NCI-H1417 (cell line): ENCODE measurements at regions not wholly inside any gene's neighbourhood (a gene's known extent, or its start where the extent isn't known, plus 50 kb on each side); places are given as distances from the start of the nearest gene placed in this dataset.

Experiments used
- DNase-seq, 3 experiments: peaks; one replicate each; lab custom pipeline; 2025; lab: John Stamatoyannopoulos, UW

- no peak for DNase-seq
Measured at GRCh38 chr2:150850641-150851040, 363.2 kb upstream of the RND3 start.

DNA sequence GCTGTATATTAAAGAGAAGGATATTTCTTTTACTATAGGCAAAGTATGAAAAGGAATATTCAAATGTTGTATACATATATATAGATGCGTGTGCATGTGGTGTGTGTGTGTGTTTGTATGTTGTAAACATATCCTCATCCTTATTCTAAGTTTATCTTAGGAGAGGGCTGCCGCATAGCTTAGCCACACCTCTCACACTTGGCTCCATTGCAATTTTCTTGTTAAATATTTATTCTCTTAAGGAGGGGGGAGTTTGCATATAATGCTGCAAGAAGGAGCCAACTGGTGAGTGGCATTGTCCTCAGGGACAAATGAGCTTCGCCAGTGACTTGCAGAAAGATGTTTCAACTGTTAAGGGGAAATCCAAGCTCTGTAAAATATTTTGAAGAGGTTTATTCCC is 360.1 kb upstream of the RND3 start:
- no peak for DNase-seq

DNA sequence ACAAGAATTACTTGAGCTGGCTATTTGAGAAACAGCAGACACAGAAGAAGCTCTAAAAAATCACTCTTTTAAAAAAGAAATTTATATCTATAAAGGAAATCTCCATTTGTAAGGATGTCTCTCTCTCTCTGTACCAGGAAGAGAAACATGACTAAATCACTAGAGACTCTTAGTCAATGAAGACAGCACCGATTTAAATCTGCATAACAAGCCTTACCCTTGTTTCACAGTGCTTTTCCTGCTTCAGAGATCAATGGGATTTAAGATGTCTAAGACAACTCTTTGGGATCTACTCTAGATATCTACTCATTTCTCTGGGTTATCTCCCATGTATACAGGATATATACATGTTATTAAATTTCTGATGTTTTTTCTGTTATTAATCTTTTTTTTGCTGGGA is 359.2 kb upstream of the RND3 start:
- no peak for DNase-seq

GRCh38 chr2:150832686-150833085 is 345.2 kb upstream of the RND3 start:
- DNase-seq: no peak

DNA sequence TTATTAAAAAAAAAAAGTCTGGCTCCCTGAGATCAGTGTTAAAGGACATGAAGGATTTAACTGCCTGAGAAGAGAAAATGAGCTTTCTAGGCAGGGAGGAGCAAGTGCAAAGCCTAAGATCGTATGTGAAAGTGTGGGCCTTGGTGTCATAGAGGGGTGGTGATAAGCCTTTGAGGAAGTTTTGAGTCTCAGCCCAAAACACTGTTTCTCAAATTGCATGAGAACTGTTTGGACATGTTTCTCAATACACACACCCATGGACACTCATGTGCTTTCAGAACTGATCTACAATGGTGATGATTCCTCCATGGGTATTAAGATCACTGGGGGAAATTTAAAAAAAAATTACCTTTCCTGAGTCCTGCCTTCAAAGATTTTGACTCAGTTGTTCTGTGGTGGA is 336.7 kb upstream of the RND3 start:
- no peak for DNase-seq

- DNase-seq: no peak
Measured at GRCh38 chr2:150817422-150817821, 330.0 kb upstream of the RND3 start.

GRCh38 chr2:150812664-150813367 is 325.3 kb upstream of the RND3 start:
- peak in 1 of 3 experiments; percentile 10 for DNase-seq

DNA sequence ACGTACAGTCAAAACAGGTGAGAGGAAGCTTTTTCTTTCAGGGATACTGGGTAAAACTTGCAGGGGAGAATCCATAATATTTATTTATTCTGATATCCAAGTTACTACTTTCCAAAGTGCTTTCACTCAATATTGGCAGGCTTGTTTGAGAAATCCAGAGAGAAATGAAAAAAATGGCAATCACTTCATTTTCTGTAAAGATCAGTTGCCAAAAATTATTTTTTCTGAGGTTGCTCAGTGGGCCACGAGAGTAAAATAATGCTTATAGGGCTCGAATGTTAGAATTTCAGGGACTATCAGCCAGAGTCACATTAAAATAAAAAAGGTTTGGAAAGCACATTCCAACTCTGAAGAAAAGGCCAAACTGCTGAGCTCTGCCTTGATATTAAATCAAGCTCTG is 324.6 kb upstream of the RND3 start:
- DNase-seq: no peak

GRCh38 chr2:150811259-150811855 is 323.9 kb upstream of the RND3 start:
- no peak for DNase-seq

GRCh38 chr2:150809103-150809502 is 321.6 kb upstream of the RND3 start:
- no peak for DNase-seq

GRCh38 chr2:150806336-150806735 is 318.9 kb upstream of the RND3 start:
- peak in 1 of 3 experiments; percentile 42 for DNase-seq

GRCh38 chr2:150803689-150804398 is 316.4 kb upstream of the RND3 start:
- DNase-seq: no peak

- DNase-seq: no peak
Measured at GRCh38 chr2:150802635-150803034, 315.2 kb upstream of the RND3 start.

DNA sequence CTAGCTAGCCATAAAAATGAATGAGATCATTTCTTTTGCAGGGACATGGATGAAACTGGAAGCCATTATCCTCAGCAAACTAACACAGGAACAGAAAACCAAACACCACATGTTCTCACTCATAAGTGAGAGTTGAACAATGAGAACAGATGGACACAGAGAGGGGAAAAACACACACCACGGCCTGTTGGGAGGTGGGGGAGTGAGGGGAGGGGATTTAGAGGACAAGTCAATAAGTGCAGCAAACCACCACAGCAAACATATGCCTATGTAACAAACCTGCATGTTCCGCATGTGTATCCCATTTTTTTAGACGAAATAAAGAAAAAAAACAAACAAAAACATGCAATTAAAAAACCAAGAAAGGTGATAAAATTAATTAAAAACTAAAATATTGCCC is 308.8 kb upstream of the RND3 start:
- peak in 1 of 3 experiments; percentile 3 for DNase-seq

DNA sequence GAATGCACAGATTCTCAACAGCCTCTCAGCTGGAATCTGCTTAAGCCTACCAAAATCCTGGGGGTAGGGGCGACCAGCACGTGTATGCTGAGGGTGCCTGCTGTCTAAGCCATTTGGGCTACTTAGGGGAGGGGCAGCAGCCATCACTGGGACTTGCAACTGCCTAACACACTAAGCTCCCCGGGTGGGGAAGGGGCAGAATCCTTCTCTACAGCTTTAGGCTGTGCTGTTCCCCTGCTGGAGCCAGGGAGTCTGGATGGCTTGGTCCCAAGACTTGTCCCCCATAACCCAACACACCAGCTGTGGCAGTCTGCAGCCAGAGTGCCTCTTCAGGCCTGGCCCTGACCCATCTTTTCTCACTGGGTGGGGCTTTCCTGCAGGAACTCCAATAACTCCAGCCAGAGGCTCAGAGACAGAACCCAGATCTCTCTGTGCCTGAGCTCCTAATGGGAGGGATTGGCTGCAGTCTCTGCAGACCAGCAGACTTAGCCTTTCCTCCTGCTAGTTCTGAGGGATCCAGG is 305.4 kb upstream of the RND3 start:
- DNase-seq: no peak

- DNase-seq: no peak
Measured at GRCh38 chr2:150791567-150791966, 304.1 kb upstream of the RND3 start.

GRCh38 chr2:150789376-150789905 is 302.0 kb upstream of the RND3 start:
- no peak for DNase-seq

DNA sequence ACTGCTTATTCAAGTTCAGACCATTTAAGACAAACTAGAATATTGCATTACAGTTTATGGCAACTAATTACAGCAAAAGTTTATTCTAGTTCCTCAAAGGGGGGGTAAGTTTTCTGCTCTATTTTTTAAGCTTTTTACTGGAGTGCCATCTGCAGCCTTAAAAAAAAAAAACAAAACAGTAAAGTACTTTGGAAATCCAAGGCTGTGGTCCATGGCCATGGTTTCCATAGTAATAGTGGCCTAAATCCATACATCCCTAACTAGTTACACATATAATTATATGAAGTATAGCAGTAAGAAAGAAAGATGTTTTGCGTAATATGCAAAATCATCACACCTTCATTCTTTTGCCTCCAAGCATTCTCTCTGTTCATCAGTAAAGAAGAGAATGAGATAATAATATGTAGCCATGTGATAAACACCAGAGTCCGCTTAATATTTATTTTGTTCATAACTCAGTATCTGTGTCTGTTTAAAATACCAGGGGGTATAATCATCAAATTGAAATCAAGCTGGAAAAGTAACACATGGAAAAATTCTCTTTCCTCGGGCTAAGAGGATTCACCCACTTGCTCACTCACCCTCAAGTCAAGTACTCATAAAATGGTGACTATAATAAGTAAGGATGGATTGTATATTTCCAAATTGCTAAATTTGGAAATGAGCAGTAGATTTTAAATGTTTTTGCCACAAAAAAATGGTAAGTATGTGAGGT is 301.1 kb upstream of the RND3 start:
- no peak for DNase-seq

GRCh38 chr2:150787353-150788093 is 300.1 kb upstream of the RND3 start:
- DNase-seq: no peak

DNA sequence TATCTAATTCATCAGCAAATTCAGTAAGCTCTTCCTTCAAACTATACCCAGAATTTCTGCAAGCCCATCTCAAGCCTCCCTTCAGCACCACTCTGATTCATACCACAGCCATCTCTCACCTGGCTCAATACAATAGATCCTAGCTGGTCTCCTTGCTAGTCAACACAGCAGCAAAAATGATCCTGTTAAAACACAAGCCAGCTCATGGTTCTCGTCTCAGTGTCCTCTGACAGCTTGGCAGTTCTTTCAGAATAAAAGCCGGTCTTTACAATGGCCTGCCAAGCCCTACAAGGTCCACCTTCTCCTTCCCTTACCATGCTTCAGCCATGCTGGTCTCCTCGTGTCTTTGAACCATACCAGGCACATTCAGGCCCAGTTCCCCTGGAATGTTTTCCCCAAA is 296.9 kb upstream of the RND3 start:
- DNase-seq: no peak

- DNase-seq: no peak
Measured at GRCh38 chr2:150783896-150784295, 296.4 kb upstream of the RND3 start.
